GM19455 (cell line): ENCODE measurements at regions not wholly inside any gene's neighbourhood (a gene's known extent, or its start where the extent isn't known, plus 50 kb on each side); places are given as distances from the start of the nearest gene placed in this dataset.

Experiments
- ATAC-seq: cut with Tn5 transposase; IDR thresholded peaks from one replicate; pipeline ENCODE4 v1.9.1; 2021; ENCODE audit not compliant: unreplicated experiment

GRCh38 chr9:96040591-96041461 is 165.3 kb downstream of the ERCC6L2 start:
- no peak for ATAC-seq

- ATAC-seq, result no peak
Measured at GRCh38 chr9:96038914-96039313, 163.4 kb downstream of the ERCC6L2 start.

GRCh38 chr9:96038271-96038670 is 162.8 kb downstream of the ERCC6L2 start:
- no peak for ATAC-seq

GRCh38 chr9:96034553-96035122 is 159.1 kb downstream of the ERCC6L2 start:
- ATAC-seq, result no peak

- no peak for ATAC-seq
Measured at GRCh38 chr9:96033896-96034295, 158.4 kb downstream of the ERCC6L2 start.

- ATAC-seq, result no peak
Measured at GRCh38 chr9:96031916-96032534, 156.5 kb downstream of the ERCC6L2 start.

- no peak for ATAC-seq
Measured at GRCh38 chr9:96031366-96031824, 155.9 kb downstream of the ERCC6L2 start.

- ATAC-seq, result no peak
Measured at GRCh38 chr9:96029722-96030530, 154.4 kb downstream of the ERCC6L2 start.

- no peak for ATAC-seq
Measured at GRCh38 chr9:96027251-96028131, 152.0 kb downstream of the ERCC6L2 start.

GRCh38 chr9:96026655-96027213 is 151.2 kb downstream of the ERCC6L2 start:
- no peak for ATAC-seq

GRCh38 chr9:96025995-96026602 is 150.6 kb downstream of the ERCC6L2 start:
- no peak for ATAC-seq

- no peak for ATAC-seq
Measured at GRCh38 chr9:96023486-96023885, 148.0 kb downstream of the ERCC6L2 start.

- no peak for ATAC-seq
Measured at GRCh38 chr9:96022445-96023051, 147.1 kb downstream of the ERCC6L2 start.

- no peak for ATAC-seq
Measured at GRCh38 chr9:96021551-96022444, 146.3 kb downstream of the ERCC6L2 start.

- ATAC-seq, result no peak
Measured at GRCh38 chr9:96020792-96021550, 145.5 kb downstream of the ERCC6L2 start.

- ATAC-seq, result no peak
Measured at GRCh38 chr9:96020300-96020791, 144.9 kb downstream of the ERCC6L2 start.
